ENCODE measurements at regions not wholly inside any gene's neighbourhood (a gene's known extent, or its start where the extent isn't known, plus 50 kb on each side); places are given as distances from the start of the nearest gene placed in this dataset.

DNA sequence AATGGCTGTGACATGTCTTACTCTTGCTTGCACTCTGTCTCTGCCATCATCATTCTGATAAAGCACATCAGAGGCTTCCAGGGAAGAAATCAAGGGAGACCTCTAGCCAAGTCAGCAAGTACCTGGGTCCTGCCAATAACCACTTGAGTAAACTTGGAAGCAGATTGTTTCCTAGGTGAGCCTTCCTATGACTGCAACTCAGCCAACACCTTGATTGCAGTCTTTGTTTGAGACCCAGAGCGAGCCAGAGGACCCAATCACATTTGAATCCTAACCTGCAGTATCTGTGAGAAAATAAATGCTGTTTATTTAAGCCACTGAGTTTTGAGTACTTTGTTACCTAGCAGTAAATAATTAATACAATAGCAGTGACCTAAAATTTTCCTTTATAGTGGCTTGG lies 356.8 kb upstream of the CHD1 start:
- Histone ChIP-seq H3K27me3 (ENCODE audit: control insufficient read depth in 2 of 2, insufficient read depth in 2 of 2, low read length in 2 of 2) (no peaks in the 10 kb centered on the region), H3K4me1 (ENCODE audit: control insufficient read depth in 2 of 2, insufficient read depth in 2 of 2, low read length in 2 of 2) (no peaks in the 10 kb centered on the region), H3K9ac (ENCODE audit: low read depth in 1 of 2, low read length in 2 of 2) (no peak overlapping the region), H3K4me3 (ENCODE audit: low read length in 2 of 2) (no peak overlapping the region), H3K27ac (ENCODE audit: low read depth in 2 of 2, low read length in 2 of 2) (no peak overlapping the region), H3K36me3 (ENCODE audit: control insufficient read depth in 2 of 2, insufficient read depth in 2 of 2, low read length in 2 of 2) (no peaks in the 10 kb centered on the region), H3K9me3 (ENCODE audit: control insufficient read depth in 2 of 2, low read length in 2 of 2) (no peaks in the 10 kb centered on the region)

DNA sequence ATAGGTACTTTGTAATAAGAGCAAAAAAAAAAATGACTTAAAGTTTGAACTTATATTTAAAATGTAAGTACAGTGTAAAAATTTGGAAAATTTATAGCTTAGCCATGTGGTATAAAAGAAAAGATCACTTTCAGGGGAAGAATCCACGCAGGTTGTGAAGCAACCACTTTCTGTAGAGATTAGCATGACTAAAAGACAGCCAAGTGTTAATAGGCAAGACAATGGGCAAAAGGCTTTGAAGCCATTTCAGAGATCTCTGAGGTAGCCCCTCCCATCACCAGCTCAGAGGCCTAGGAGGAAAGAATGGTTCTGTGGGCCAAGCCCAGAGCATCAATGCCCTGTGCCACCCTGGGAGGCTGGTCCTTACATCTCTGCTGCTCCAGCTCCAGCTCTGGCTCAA lies 346.3 kb upstream of the CHD1 start:
- Histone ChIP-seq H3K27me3 (ENCODE audit: control insufficient read depth in 2 of 2, insufficient read depth in 2 of 2, low read length in 2 of 2) (no peaks in the 10 kb centered on the region), H3K9me3 (ENCODE audit: control insufficient read depth in 2 of 2, low read length in 2 of 2) (no peaks in the 10 kb centered on the region), H3K9ac (ENCODE audit: low read depth in 1 of 2, low read length in 2 of 2) (no peak overlapping the region), H3K4me3 (ENCODE audit: low read length in 2 of 2) (no peak overlapping the region), H3K4me1 (ENCODE audit: control insufficient read depth in 2 of 2, insufficient read depth in 2 of 2, low read length in 2 of 2) (no peaks in the 10 kb centered on the region), H3K36me3 (ENCODE audit: control insufficient read depth in 2 of 2, insufficient read depth in 2 of 2, low read length in 2 of 2) (no peaks in the 10 kb centered on the region), H3K27ac (ENCODE audit: low read depth in 2 of 2, low read length in 2 of 2) (no peak overlapping the region)

DNA sequence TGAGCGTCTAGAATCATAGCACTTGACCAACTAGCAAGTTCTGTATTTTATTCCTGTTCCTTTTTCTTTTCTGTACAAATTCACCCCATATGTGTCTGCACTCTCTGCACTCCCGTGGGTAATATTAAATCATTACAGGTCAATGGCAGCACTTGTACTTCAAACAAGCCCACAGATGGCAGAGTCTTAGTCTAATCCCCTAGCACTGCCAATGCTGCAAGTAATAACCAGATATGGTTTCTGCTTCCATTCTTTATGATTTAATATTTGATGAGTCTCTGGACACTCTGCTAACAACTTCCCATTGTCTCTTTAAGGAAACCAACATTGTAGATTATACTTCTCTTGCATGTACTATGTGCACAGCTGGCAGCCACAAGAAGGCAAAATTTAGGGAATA lies 343.8 kb upstream of the CHD1 start:
- no peak overlapping the region for H3K9ac ChIP-seq (ENCODE audit: low read depth in 1 of 2, low read length in 2 of 2)
- no peak overlapping the region for H3K27ac ChIP-seq (ENCODE audit: low read depth in 2 of 2, low read length in 2 of 2)
- no peaks in the 10 kb centered on the region for H3K36me3 ChIP-seq (ENCODE audit: control insufficient read depth in 2 of 2, insufficient read depth in 2 of 2, low read length in 2 of 2)
- H3K4me3 ChIP-seq (ENCODE audit: low read length in 2 of 2) = no peak overlapping the region
- H3K9me3 ChIP-seq (ENCODE audit: control insufficient read depth in 2 of 2, low read length in 2 of 2) = no peaks in the 10 kb centered on the region
- no peaks in the 10 kb centered on the region for H3K4me1 ChIP-seq (ENCODE audit: control insufficient read depth in 2 of 2, insufficient read depth in 2 of 2, low read length in 2 of 2)
- H3K27me3 ChIP-seq (ENCODE audit: control insufficient read depth in 2 of 2, insufficient read depth in 2 of 2, low read length in 2 of 2) = no peaks in the 10 kb centered on the region

DNA sequence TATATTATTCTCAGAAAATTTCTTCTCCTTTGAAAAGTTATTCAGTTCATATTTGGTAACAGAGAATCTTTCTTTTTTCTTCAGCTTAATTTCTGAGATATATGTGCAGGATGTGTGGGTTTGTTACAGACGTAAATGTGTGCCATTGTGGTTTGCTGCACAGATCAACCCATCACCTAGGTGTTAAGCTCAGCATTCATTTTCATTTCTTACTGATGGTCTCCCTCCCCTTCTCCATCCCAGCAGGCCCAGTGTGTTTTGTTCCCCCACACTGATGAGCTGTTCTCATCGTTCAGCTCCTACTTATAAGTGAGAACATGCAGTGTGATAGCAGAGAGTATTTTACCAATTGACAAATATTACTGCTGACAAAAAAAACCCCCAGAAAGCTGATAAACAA lies 330.0 kb upstream of the CHD1 start:
- no peak overlapping the region for H3K9ac ChIP-seq (ENCODE audit: low read depth in 1 of 2, low read length in 2 of 2)
- H3K27ac ChIP-seq (ENCODE audit: low read depth in 2 of 2, low read length in 2 of 2) = no peak overlapping the region
- H3K4me1 ChIP-seq (ENCODE audit: control insufficient read depth in 2 of 2, insufficient read depth in 2 of 2, low read length in 2 of 2) = no peaks in the 10 kb centered on the region
- H3K4me3 ChIP-seq (ENCODE audit: low read length in 2 of 2) = no peak overlapping the region
- H3K27me3 ChIP-seq (ENCODE audit: control insufficient read depth in 2 of 2, insufficient read depth in 2 of 2, low read length in 2 of 2) = no peaks in the 10 kb centered on the region
- no peaks in the 10 kb centered on the region for H3K36me3 ChIP-seq (ENCODE audit: control insufficient read depth in 2 of 2, insufficient read depth in 2 of 2, low read length in 2 of 2)
- H3K9me3 ChIP-seq (ENCODE audit: control insufficient read depth in 2 of 2, low read length in 2 of 2) = peaks cover 0 to 4% of the 10 kb centered on the region in 2 donors

DNA sequence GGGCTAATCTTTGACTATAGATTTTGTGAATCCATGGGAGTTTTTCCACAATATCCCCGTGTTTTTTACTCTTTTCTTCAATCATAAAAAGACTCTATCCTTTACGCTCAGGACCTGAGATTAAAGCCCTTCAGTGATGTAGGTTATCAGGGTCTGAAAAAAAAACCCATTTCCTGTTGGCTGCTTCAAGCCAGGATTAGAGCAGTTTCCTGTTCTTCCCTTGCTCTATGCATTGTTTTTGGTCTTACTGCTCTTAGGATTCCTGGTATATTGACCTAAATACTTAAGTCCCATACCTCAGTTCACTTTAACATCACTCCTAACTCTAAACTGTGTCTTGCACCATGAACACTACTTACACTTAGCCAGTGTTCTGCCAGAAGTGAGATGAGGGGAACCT lies 319.3 kb upstream of the CHD1 start:
- Histone ChIP-seq H3K27ac (ENCODE audit: low read depth in 2 of 2, low read length in 2 of 2) (no peak overlapping the region), H3K27me3 (ENCODE audit: control insufficient read depth in 2 of 2, insufficient read depth in 2 of 2, low read length in 2 of 2) (no peaks in the 10 kb centered on the region), H3K4me3 (ENCODE audit: low read length in 2 of 2) (no peak overlapping the region), H3K9me3 (ENCODE audit: control insufficient read depth in 2 of 2, low read length in 2 of 2) (no peaks in the 10 kb centered on the region), H3K4me1 (ENCODE audit: control insufficient read depth in 2 of 2, insufficient read depth in 2 of 2, low read length in 2 of 2) (no peaks in the 10 kb centered on the region), H3K36me3 (ENCODE audit: control insufficient read depth in 2 of 2, insufficient read depth in 2 of 2, low read length in 2 of 2) (no peaks in the 10 kb centered on the region), H3K9ac (ENCODE audit: low read depth in 1 of 2, low read length in 2 of 2) (no peak overlapping the region)

DNA sequence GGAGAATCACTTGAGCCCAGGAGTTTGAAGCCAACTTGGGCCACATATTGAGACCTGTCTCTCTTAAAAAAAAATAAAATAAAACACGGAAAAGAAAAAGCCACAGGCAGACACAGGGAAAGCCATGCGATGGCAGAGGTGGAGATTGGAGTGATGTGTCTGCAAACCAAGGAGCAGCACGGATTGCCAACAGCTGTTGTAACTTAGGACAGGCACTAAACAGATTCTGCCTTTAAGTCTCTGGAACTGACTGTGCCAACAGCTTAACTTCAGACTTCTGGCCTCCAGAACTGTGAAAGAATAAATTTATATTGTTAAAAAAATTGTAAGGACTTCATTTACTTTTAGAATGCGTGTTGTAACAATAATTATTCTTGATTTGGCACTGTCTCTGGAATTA lies 318.5 kb upstream of the CHD1 start:
- Histone ChIP-seq H3K36me3 (ENCODE audit: control insufficient read depth in 2 of 2, insufficient read depth in 2 of 2, low read length in 2 of 2) (no peaks in the 10 kb centered on the region), H3K4me3 (ENCODE audit: low read length in 2 of 2) (no peak overlapping the region), H3K9ac (ENCODE audit: low read depth in 1 of 2, low read length in 2 of 2) (no peak overlapping the region), H3K27ac (ENCODE audit: low read depth in 2 of 2, low read length in 2 of 2) (no peak overlapping the region), H3K9me3 (ENCODE audit: control insufficient read depth in 2 of 2, low read length in 2 of 2) (no peaks in the 10 kb centered on the region), H3K27me3 (ENCODE audit: control insufficient read depth in 2 of 2, insufficient read depth in 2 of 2, low read length in 2 of 2) (no peaks in the 10 kb centered on the region), H3K4me1 (ENCODE audit: control insufficient read depth in 2 of 2, insufficient read depth in 2 of 2, low read length in 2 of 2) (no peaks in the 10 kb centered on the region)

DNA sequence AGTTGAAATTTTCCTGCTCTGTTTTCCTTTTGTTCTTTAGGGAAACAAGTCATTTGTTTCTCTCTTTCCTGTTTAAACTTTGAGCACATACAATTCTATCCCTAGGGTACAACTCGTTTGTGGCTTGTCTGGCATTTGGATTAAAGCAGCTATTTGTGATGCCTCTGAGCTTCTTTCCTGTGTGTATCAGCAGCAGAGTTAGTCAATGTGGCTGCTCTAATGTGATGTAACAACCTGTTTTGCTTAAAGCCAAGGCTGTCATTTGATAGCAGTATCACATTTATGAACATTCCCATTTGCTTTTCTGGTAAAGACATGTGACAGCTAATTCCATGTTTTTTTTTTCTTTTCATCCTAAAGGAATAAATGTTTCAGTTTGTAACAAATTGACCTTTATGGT lies 314.3 kb upstream of the CHD1 start:
- H3K27ac ChIP-seq (ENCODE audit: low read depth in 2 of 2, low read length in 2 of 2) = no peak overlapping the region
- H3K9me3 ChIP-seq (ENCODE audit: control insufficient read depth in 2 of 2, low read length in 2 of 2) = no peaks in the 10 kb centered on the region
- no peaks in the 10 kb centered on the region for H3K27me3 ChIP-seq (ENCODE audit: control insufficient read depth in 2 of 2, insufficient read depth in 2 of 2, low read length in 2 of 2)
- H3K4me3 ChIP-seq (ENCODE audit: low read length in 2 of 2) = no peak overlapping the region
- H3K4me1 ChIP-seq (ENCODE audit: control insufficient read depth in 2 of 2, insufficient read depth in 2 of 2, low read length in 2 of 2) = no peaks in the 10 kb centered on the region
- no peaks in the 10 kb centered on the region for H3K36me3 ChIP-seq (ENCODE audit: control insufficient read depth in 2 of 2, insufficient read depth in 2 of 2, low read length in 2 of 2)
- no peak overlapping the region for H3K9ac ChIP-seq (ENCODE audit: low read depth in 1 of 2, low read length in 2 of 2)

DNA sequence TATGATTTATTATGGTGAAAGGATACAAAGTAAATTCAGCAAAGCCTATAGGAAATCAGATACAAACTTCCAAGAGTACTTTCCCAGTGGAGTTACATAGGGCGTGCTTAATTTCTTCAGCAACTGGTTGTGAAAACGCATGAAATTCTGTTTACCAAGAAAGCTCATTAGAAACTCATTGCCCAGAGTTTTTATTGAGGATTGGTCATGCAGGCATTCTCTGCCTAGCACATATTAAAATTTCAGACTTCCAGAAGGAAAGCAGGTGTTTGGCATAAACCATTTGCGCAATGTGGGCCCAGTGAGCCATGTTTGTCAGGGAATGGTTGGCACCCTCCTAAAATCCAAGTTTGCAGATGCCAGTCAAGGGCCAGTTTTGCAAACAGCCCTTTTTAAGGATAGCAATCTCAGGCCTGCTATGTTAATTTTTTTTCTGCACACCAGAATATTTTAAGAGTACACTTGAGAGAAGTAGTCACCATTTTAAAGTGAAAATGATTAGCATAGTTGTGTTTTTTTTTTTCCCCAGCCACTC lies 311.1 kb upstream of the CHD1 start:
- Histone ChIP-seq H3K9ac (ENCODE audit: low read depth in 1 of 2, low read length in 2 of 2) (no peak overlapping the region), H3K4me1 (ENCODE audit: control insufficient read depth in 2 of 2, insufficient read depth in 2 of 2, low read length in 2 of 2) (no peaks in the 10 kb centered on the region), H3K27ac (ENCODE audit: low read depth in 2 of 2, low read length in 2 of 2) (no peak overlapping the region), H3K36me3 (ENCODE audit: control insufficient read depth in 2 of 2, insufficient read depth in 2 of 2, low read length in 2 of 2) (no peaks in the 10 kb centered on the region), H3K9me3 (ENCODE audit: control insufficient read depth in 2 of 2, low read length in 2 of 2) (peaks cover 0 to 2% of the 10 kb centered on the region in 2 donors), H3K4me3 (ENCODE audit: low read length in 2 of 2) (no peak overlapping the region), H3K27me3 (ENCODE audit: control insufficient read depth in 2 of 2, insufficient read depth in 2 of 2, low read length in 2 of 2) (no peaks in the 10 kb centered on the region)

DNA sequence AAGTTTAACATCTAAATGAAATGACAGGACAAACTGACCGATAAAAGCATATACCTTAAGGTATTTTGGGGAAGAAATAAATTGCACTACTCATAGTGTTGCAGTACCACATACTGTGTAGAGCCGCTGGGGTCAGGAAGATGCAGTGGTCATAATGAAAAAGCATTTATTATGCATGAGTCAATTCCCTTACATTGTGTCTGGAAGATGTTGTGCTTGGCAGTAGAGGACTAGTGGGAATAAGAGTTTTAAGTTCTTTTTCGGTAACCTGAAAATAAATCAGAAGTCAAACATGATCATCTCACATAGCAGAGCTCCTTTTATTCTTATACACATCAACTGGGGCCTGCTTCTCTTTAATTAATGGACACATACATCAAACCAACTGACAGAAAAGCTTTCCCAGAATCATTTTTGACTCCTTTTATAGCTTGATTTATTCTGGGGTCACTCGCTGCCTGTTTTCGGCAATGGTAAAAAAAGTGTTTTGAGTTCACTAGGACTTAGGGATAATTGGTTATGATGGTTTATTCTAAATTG lies 262.5 kb upstream of the CHD1 start:
- H3K9ac ChIP-seq (ENCODE audit: low read depth in 1 of 2, low read length in 2 of 2) = no peak overlapping the region
- H3K27me3 ChIP-seq (ENCODE audit: control insufficient read depth in 2 of 2, insufficient read depth in 2 of 2, low read length in 2 of 2) = no peaks in the 10 kb centered on the region
- H3K27ac ChIP-seq (ENCODE audit: low read depth in 2 of 2, low read length in 2 of 2) = no peak overlapping the region
- no peaks in the 10 kb centered on the region for H3K9me3 ChIP-seq (ENCODE audit: control insufficient read depth in 2 of 2, low read length in 2 of 2)
- no peaks in the 10 kb centered on the region for H3K4me1 ChIP-seq (ENCODE audit: control insufficient read depth in 2 of 2, insufficient read depth in 2 of 2, low read length in 2 of 2)
- no peak overlapping the region for H3K4me3 ChIP-seq (ENCODE audit: low read length in 2 of 2)
- no peaks in the 10 kb centered on the region for H3K36me3 ChIP-seq (ENCODE audit: control insufficient read depth in 2 of 2, insufficient read depth in 2 of 2, low read length in 2 of 2)

DNA sequence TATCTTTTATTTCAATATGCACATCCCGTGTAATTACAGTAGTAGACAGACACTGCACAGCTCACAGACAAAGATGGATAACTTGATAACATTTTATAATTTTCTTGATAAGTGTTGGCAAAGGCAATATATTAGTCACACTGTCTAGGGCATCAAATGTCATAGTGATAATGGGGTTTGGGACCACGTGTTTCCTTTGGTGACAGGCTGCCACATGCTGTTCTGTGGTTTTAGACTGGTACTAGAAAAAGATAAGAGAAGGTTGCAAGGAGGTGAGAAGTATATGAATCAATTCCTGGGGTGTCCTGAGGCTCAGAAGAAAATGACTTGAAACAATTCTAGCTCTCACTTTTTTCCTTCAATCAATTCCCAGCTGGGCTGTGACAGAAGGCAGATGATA lies 258.8 kb upstream of the CHD1 start:
- no peaks in the 10 kb centered on the region for H3K9me3 ChIP-seq (ENCODE audit: control insufficient read depth in 2 of 2, low read length in 2 of 2)
- no peak overlapping the region for H3K27ac ChIP-seq (ENCODE audit: low read depth in 2 of 2, low read length in 2 of 2)
- no peak overlapping the region for H3K9ac ChIP-seq (ENCODE audit: low read depth in 1 of 2, low read length in 2 of 2)
- H3K36me3 ChIP-seq (ENCODE audit: control insufficient read depth in 2 of 2, insufficient read depth in 2 of 2, low read length in 2 of 2) = no peaks in the 10 kb centered on the region
- no peaks in the 10 kb centered on the region for H3K27me3 ChIP-seq (ENCODE audit: control insufficient read depth in 2 of 2, insufficient read depth in 2 of 2, low read length in 2 of 2)
- no peak overlapping the region for H3K4me3 ChIP-seq (ENCODE audit: low read length in 2 of 2)
- H3K4me1 ChIP-seq (ENCODE audit: control insufficient read depth in 2 of 2, insufficient read depth in 2 of 2, low read length in 2 of 2) = no peaks in the 10 kb centered on the region

DNA sequence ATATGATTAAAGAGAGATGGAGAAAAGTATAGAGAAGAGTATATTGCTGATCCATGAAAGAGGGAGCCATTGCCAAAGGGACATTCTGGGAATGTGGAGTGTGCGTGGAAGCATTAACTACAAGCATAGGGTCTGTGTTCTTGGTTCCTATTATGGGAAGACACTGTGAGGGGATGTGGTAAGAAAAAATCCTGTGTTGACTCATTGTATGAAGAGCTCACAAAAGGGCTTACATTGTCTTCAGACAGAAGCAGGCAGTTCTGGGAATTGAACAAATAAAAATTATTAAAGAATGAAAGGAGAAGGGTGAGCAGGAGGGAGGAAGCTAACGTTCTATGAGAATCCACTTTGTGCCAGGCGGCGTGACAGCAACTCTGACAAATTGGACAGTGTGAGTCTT lies 250.4 kb upstream of the CHD1 start:
- Histone ChIP-seq H3K4me3 (ENCODE audit: low read length in 2 of 2) (no peak overlapping the region), H3K36me3 (ENCODE audit: control insufficient read depth in 2 of 2, insufficient read depth in 2 of 2, low read length in 2 of 2) (no peaks in the 10 kb centered on the region), H3K4me1 (ENCODE audit: control insufficient read depth in 2 of 2, insufficient read depth in 2 of 2, low read length in 2 of 2) (no peaks in the 10 kb centered on the region), H3K27me3 (ENCODE audit: control insufficient read depth in 2 of 2, insufficient read depth in 2 of 2, low read length in 2 of 2) (no peaks in the 10 kb centered on the region), H3K27ac (ENCODE audit: low read depth in 2 of 2, low read length in 2 of 2) (no peak overlapping the region), H3K9me3 (ENCODE audit: control insufficient read depth in 2 of 2, low read length in 2 of 2) (no peaks in the 10 kb centered on the region), H3K9ac (ENCODE audit: low read depth in 1 of 2, low read length in 2 of 2) (no peak overlapping the region)

Data from mucosa of rectum (tissue), 2 donors.